PC-9 (cell line): ENCODE measurements at regions not wholly inside any gene's neighbourhood (a gene's known extent, or its start where the extent isn't known, plus 50 kb on each side); places are given as distances from the start of the nearest gene placed in this dataset.

Experiments
- BruUV-seq: library from RNA; stranded (reverse); fragments of 400-500 nt; replicated peaks from 2 replicates; lab custom pipeline; 2021; lab: Mats Ljungman, UMichigan
- CTCF ChIA-PET: fragments of 300-600 bp; sonication (Branson Sonifier 250); formaldehyde crosslinking; loops from one replicate; lab custom pipeline; 2022; ENCODE audit warnings: antibody characterized with exemption; lab: Charles Lee
- POLR2A ChIA-PET: fragments of 300-600 bp; sonication (Branson Sonifier 250); formaldehyde crosslinking; loops from one replicate; lab custom pipeline; 2022; ENCODE audit warnings: antibody characterized with exemption; ENCODE audit not compliant: unreplicated experiment; lab: Charles Lee
- DNase-seq, 2 experiments: peaks; one replicate each; pipeline versions ENCODE4 v3.0.0 to v3.0.0-alpha.2; 2015 to 2022; ENCODE audit warnings: mixed read lengths in 1 of 2
- H2AFZ ChIP-seq: fragments of 200-600 bp; sonication (generic); 2 replicates; pipeline ENCODE4 v1.8.1; 2017; ENCODE audit warnings: antibody characterized with exemption
- H3F3A ChIP-seq: fragments of 200-600 bp; sonication (generic); 2 replicates; pipeline ENCODE4 v1.8.1; 2017; ENCODE audit warnings: antibody characterized with exemption, mild to moderate bottlenecking, low read depth; ENCODE audit not compliant: insufficient read depth
- H3K27ac ChIP-seq: fragments of 200-600 bp; sonication (generic); 2 replicates; pipeline ENCODE4 v1.6.1; 2016; ENCODE audit warnings: mixed run types
- H3K27me3 ChIP-seq: fragments of 200-600 bp; sonication (generic); 2 replicates; pipeline ENCODE4 v1.6.1; 2016; ENCODE audit warnings: low read depth, mixed run types; ENCODE audit not compliant: insufficient read depth
- H3K36me3 ChIP-seq: fragments of 200-600 bp; sonication (generic); 2 replicates; pipeline ENCODE4 v1.6.1; 2016; ENCODE audit warnings: low read depth, mixed run types
- H3K4me1 ChIP-seq: fragments of 200-600 bp; sonication (generic); replicated peaks from 2 replicates; pipeline ENCODE4 v1.6.1; 2016; ENCODE audit warnings: mixed run types; ENCODE audit not compliant: insufficient read depth
- H3K4me2 ChIP-seq: fragments of 200-600 bp; sonication (generic); 2 replicates; pipeline ENCODE4 v1.6.1; 2017; ENCODE audit warnings: mixed run types
- H3K4me3 ChIP-seq: fragments of 200-600 bp; sonication (generic); 2 replicates; pipeline ENCODE4 v1.6.1; 2016; ENCODE audit warnings: mixed run types
- H3K79me2 ChIP-seq: fragments of 200-600 bp; sonication (generic); 2 replicates; pipeline ENCODE4 v1.6.1; 2017; ENCODE audit warnings: low read depth, mixed run types
- H3K9me2 ChIP-seq: fragments of 200-600 bp; sonication (generic); 2 replicates; pipeline ENCODE4 v1.8.1; 2017; ENCODE audit warnings: mild to moderate bottlenecking; ENCODE audit not compliant: insufficient read depth
- H3K9me3 ChIP-seq: fragments of 200-600 bp; sonication (generic); 2 replicates; pipeline ENCODE4 v1.8.1; 2016; ENCODE audit warnings: low read depth; ENCODE audit not compliant: insufficient read depth
- H4K20me1 ChIP-seq: fragments of 200-600 bp; sonication (generic); 2 replicates; pipeline ENCODE4 v1.8.1; 2017; ENCODE audit not compliant: insufficient read depth
- CTCF ChIP-seq: fragments of 200-600 bp; sonication (generic); conservative IDR thresholded peaks from 2 replicates; pipeline ENCODE4 v1.6.1; 2017; ENCODE audit warnings: mixed run types, antibody characterized with exemption, mild to moderate bottlenecking, moderate library complexity
- EZH2 ChIP-seq: fragments of 200-600 bp; sonication (generic); IDR thresholded peaks from 2 replicates; pipeline ENCODE4 v1.8.0; 2017; ENCODE audit warnings: antibody characterized with exemption, low read depth
- intact Hi-C: fragments of 100-400 bp; cut with micrococcal nuclease; formaldehyde crosslinking; loops from one replicate; pipeline ENCODE4 v1.10.0; 2022; ENCODE audit not compliant: unreplicated experiment

GRCh38 chr1:108036796-108037562 lies 72.0 kb upstream of the VAV3 start:
- Histone ChIP-seq H2AFZ (no peak overlapping the region), H3K4me2 (no peak overlapping the region), H3K9me3 (no peaks in the 10 kb centered on the region), H3F3A (peaks cover 6% of the 10 kb centered on the region; the same call in 1 of the 2 replicates), H3K27me3 (no peaks in the 10 kb centered on the region), H3K27ac (no peak overlapping the region), H3K4me1 (peaks cover 10% of the 10 kb centered on the region), H3K36me3 (no peaks in the 10 kb centered on the region), H3K4me3 (no peak overlapping the region), H4K20me1 (no peaks in the 10 kb centered on the region), H3K9me2 (no peaks in the 10 kb centered on the region; the same call in 1 of the 2 replicates), H3K79me2 (no peaks in the 10 kb centered on the region)
- intact Hi-C loops, result no loop called here
- DNase-seq, result no peak
- no TSS peak for BruUV-seq
- ChIA-PET POLR2A (no interaction called here), CTCF (no interaction called here)
- TF ChIP-seq CTCF (no peak), EZH2 (no peak)

GRCh38 chr1:108034396-108034795 lies 69.4 kb upstream of the VAV3 start:
- ChIA-PET POLR2A (no interaction called here), CTCF (no interaction called here)
- H3K36me3 ChIP-seq, result no peaks in the 10 kb centered on the region
- H4K20me1 ChIP-seq, result no peaks in the 10 kb centered on the region
- no peak overlapping the region for H3K27ac ChIP-seq
- intact Hi-C loops, result no loop called here
- peaks cover 10% of the 10 kb centered on the region for H3K4me1 ChIP-seq
- no peaks in the 10 kb centered on the region for H3K27me3 ChIP-seq
- H3K79me2 ChIP-seq, result no peaks in the 10 kb centered on the region
- H3K9me2 ChIP-seq, result no peaks in the 10 kb centered on the region
- TF ChIP-seq EZH2, result no peak
- TF ChIP-seq CTCF, result no peak
- H3K4me3 ChIP-seq, result no peak overlapping the region
- H2AFZ ChIP-seq, result peak overlapping the region; percentile 29; the same call in 1 of the 2 replicates
- no TSS peak for BruUV-seq
- H3K9me3 ChIP-seq, result no peaks in the 10 kb centered on the region
- peaks cover 6% of the 10 kb centered on the region; the same call in 1 of the 2 replicates for H3F3A ChIP-seq
- peak in 1 of 2 experiments; percentile 62 for DNase-seq
- peak overlapping the region; percentile 25 for H3K4me2 ChIP-seq

DNA sequence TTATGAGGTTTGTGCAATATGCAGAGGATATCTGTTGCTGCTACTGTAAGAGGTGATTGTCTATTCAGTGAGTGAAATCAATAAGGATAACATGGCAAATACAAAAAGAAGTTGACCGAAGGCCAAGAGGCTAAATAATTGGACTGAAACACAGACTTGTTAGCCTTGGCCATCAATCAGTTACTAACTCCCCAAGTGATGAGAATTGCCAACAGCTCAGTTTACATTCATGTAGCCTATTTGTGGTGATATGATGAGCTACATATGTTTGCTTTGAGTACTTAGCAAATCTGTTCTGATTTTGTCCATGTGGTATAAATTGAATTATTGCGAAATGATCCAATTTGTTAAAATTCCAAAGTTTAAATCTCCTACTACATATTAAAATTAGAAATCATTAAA lies 68.6 kb upstream of the VAV3 start:
- TF ChIP-seq EZH2 (no peak), CTCF (no peak)
- Histone ChIP-seq H3K9me3 (no peaks in the 10 kb centered on the region), H3K27me3 (no peaks in the 10 kb centered on the region), H3K36me3 (no peaks in the 10 kb centered on the region), H3K4me2 (no peak overlapping the region), H3F3A (peaks cover 6% of the 10 kb centered on the region; the same call in 1 of the 2 replicates), H3K4me1 (peaks cover 10% of the 10 kb centered on the region), H2AFZ (no peak overlapping the region), H3K27ac (no peak overlapping the region), H3K9me2 (no peaks in the 10 kb centered on the region), H3K79me2 (no peaks in the 10 kb centered on the region), H3K4me3 (no peak overlapping the region), H4K20me1 (no peaks in the 10 kb centered on the region)
- CTCF ChIA-PET, result no interaction called here
- no TSS peak for BruUV-seq
- DNase-seq, result no peak
- intact Hi-C loops, result no loop called here
- POLR2A ChIA-PET, result no interaction called here
